PC-3 (cell line): ENCODE measurements at regions not wholly inside any gene's neighbourhood (a gene's known extent, or its start where the extent isn't known, plus 50 kb on each side); places are given as distances from the start of the nearest gene placed in this dataset.

Experiments used
- CTCF ChIP-seq: fragments of 300-600 bp; sonication (generic); conservative IDR thresholded peaks from 2 replicates; pipeline ENCODE4 v1.5.1; 2017; ENCODE audit warnings: antibody characterized with exemption, low read depth, mild to moderate bottlenecking, low read length
- EZH2 ChIP-seq: fragments of 300-600 bp; sonication (generic); IDR thresholded peaks from one replicate; pipeline ENCODE4 v1.6.1; 2017; ENCODE audit warnings: antibody characterized with exemption, mild to moderate bottlenecking, low read length; ENCODE audit not compliant: unreplicated experiment
- EZH2phosphoT487 ChIP-seq: fragments of 300-600 bp; sonication (generic); IDR thresholded peaks from 2 replicates; pipeline ENCODE4 v1.6.1; 2018; ENCODE audit warnings: mild to moderate bottlenecking, antibody characterized with exemption, low read length, borderline replicate concordance

- TF ChIP-seq EZH2phosphoT487, result no peak
- no peak for TF ChIP-seq CTCF
- no peak for TF ChIP-seq EZH2
Observed at GRCh38 chr2:13135856-13136255, 419.1 kb downstream of the TRIB2 start.
